CD14-positive monocyte (primary cell): ENCODE measurements at regions not wholly inside any gene's neighbourhood (a gene's known extent, or its start where the extent isn't known, plus 50 kb on each side); places are given as distances from the start of the nearest gene placed in this dataset.
A peak's percentile ranks its signal among the peaks of the same experiment; 100 is the strongest.

Source experiments
- DNase-seq, 3 donors: peaks; one replicate each; pipeline ENCODE4 v3.0.0-alpha.2; 2011 to 2022
- H2AFZ ChIP-seq: 2 replicates; pipeline ENCODE4 v1.6.0; 2012; ENCODE audit warnings: mild to moderate bottlenecking, low read depth, low read length, inconsistent platforms; ENCODE audit not compliant: insufficient read depth, poor library complexity, severe bottlenecking
- H3K27ac ChIP-seq, 2 donors: 1 replicate in 1 of 2; 2 replicates in 1 of 2; pipeline ENCODE4 v1.5.1; 2012 to 2013; ENCODE audit warnings: low read length in 2 of 2, control low read depth in 1 of 2, inconsistent platforms in 1 of 2, low read depth in 1 of 2, mild to moderate bottlenecking in 1 of 2
- H3K27me3 ChIP-seq, 2 donors: one replicate each; pipeline versions ENCODE4 v1.6.0 to v1.6.1; 2011 to 2013; ENCODE audit warnings: low read length in 2 of 2; ENCODE audit not compliant: control insufficient read depth in 2 of 2, insufficient read depth in 2 of 2
- H3K36me3 ChIP-seq, 2 donors: replicated peaks in 1 of 2; 1 replicate in 1 of 2; 2 replicates in 1 of 2; pipeline versions ENCODE4 v1.5.1 to v1.6.1; 2012 to 2013; ENCODE audit warnings: low read length in 2 of 2, control low read depth in 1 of 2, inconsistent platforms in 1 of 2, mild to moderate bottlenecking in 1 of 2; ENCODE audit not compliant: insufficient read depth in 2 of 2, control insufficient read depth in 1 of 2
- H3K4me1 ChIP-seq, 2 donors: 1 replicate in 1 of 2; 2 replicates in 1 of 2; pipeline versions ENCODE4 v1.5.1 to v1.6.1; 2012 to 2013; ENCODE audit warnings: low read length in 2 of 2, control low read depth in 1 of 2, inconsistent platforms in 1 of 2, mild to moderate bottlenecking in 1 of 2, moderate library complexity in 1 of 2; ENCODE audit not compliant: insufficient read depth in 2 of 2, control insufficient read depth in 1 of 2
- H3K4me2 ChIP-seq: replicated peaks from 2 replicates; pipeline ENCODE3; 2012; ENCODE audit warnings: low read length, moderate library complexity, mild to moderate bottlenecking; ENCODE audit not compliant: poor library complexity, severe bottlenecking; ENCODE audit errors: extremely low read depth
- H3K4me3 ChIP-seq, 3 experiments: fragments of 200-600 bp in 1 of 3; sonication (generic) in 1 of 3; replicated peaks in 1 of 3; 1 replicate in 2 of 3; 2 replicates in 1 of 3; pipeline ENCODE4 v1.5.1; 2011 to 2013; ENCODE audit warnings: low read length in 3 of 3, mild to moderate bottlenecking in 3 of 3, control low read depth in 2 of 3, low read depth in 2 of 3, inconsistent platforms in 1 of 3, moderate library complexity in 1 of 3
- H3K79me2 ChIP-seq: 2 replicates; pipeline ENCODE4 v1.6.0; 2012; ENCODE audit warnings: mild to moderate bottlenecking, control low read depth, inconsistent platforms, low read length, moderate library complexity; ENCODE audit not compliant: insufficient read depth
- H3K9ac ChIP-seq: 2 replicates; pipeline ENCODE4 v1.6.0; 2017; ENCODE audit warnings: low read length, mild to moderate bottlenecking; ENCODE audit not compliant: insufficient read depth, poor library complexity, severe bottlenecking
- H3K9me3 ChIP-seq, 2 donors: replicated peaks in 1 of 2; 1 replicate in 1 of 2; 2 replicates in 1 of 2; pipeline versions ENCODE4 v1.5.1 to v1.6.1; 2012 to 2013; ENCODE audit warnings: low read length in 2 of 2, control low read depth in 1 of 2; ENCODE audit not compliant: control insufficient read depth in 1 of 2, insufficient read depth in 1 of 2
- H4K20me1 ChIP-seq: 2 replicates; pipeline ENCODE4 v1.6.0; 2012; ENCODE audit warnings: mild to moderate bottlenecking, low read length, control low read depth, moderate library complexity; ENCODE audit not compliant: insufficient read depth
- H3K27ac Mint-ChIP-seq, 7 donors: one replicate each; pipeline ENCODE4 v1.8.0; 2020; ENCODE audit warnings: mild to moderate bottlenecking in 7 of 7, mixed read lengths in 7 of 7, moderate library complexity in 6 of 7, inconsistent platforms in 2 of 7
- H3K27me3 Mint-ChIP-seq, 3 donors: one replicate each; pipeline ENCODE4 v1.8.0; 2021 to 2022; ENCODE audit warnings: low read depth in 3 of 3, mild to moderate bottlenecking in 3 of 3, mixed read lengths in 3 of 3, moderate library complexity in 3 of 3, inconsistent platforms in 1 of 3
- H3K36me3 Mint-ChIP-seq, 2 donors: one replicate each; pipeline ENCODE4 v1.8.0; 2020; ENCODE audit warnings: mixed read lengths in 2 of 2, inconsistent platforms in 1 of 2, mild to moderate bottlenecking in 1 of 2
- H3K4me1 Mint-ChIP-seq: one replicate; pipeline ENCODE4 v1.8.0; 2020; ENCODE audit warnings: mild to moderate bottlenecking, mixed read lengths
- H3K4me3 Mint-ChIP-seq, 2 donors: one replicate each; pipeline ENCODE4 v1.8.0; 2020; ENCODE audit warnings: mild to moderate bottlenecking in 2 of 2, mixed read lengths in 2 of 2, moderate library complexity in 1 of 2
- H3K9me3 Mint-ChIP-seq, 7 donors: one replicate each; pipeline ENCODE4 v1.8.0; 2020 to 2022; ENCODE audit warnings: mixed read lengths in 7 of 7, mild to moderate bottlenecking in 6 of 7, moderate library complexity in 6 of 7, inconsistent platforms in 2 of 7
- CTCF ChIP-seq: fragments of 200-600 bp; IDR thresholded peaks from one replicate; pipeline ENCODE4 v1.8.0; 2022; ENCODE audit warnings: antibody characterized with exemption, mild to moderate bottlenecking
- WGBS: methylation state at CpG from one replicate; pipeline ENCODE4 v1.1.5; 2013; ENCODE audit warnings: missing lambda C conversion rate; ENCODE audit not compliant: insufficient coverage; 5-methylcytosine and 5-hydroxymethylcytosine counted together
- intact Hi-C, 2 donors: fragments of 100-400 bp; cut with micrococcal nuclease; formaldehyde crosslinking; loops; one replicate each; pipeline versions ENCODE4 v1.15.0 to v1.15.1; 2023

GRCh38 chr11:70886256-70886655, 366.1 kb downstream of the SHANK2 start:
- TF ChIP-seq CTCF = no peak
- WGBS = 82% methylated on average over 3 of the region's 4 CpGs
- H3K9me3 Mint-ChIP-seq = peaks cover 4 to 11% (median 8%) of the 10 kb centered on the region in 7 donors

GRCh38 chr11:70886676-70887541, 365.5 kb downstream of the SHANK2 start:
- Histone ChIP-seq H3K9ac (no peak overlapping the region), H3K9me3 (peaks cover 0 to 7% of the 10 kb centered on the region in 2 donors), H2AFZ (no peak overlapping the region), H3K79me2 (no peaks in the 10 kb centered on the region), H3K27ac (no peak overlapping the region), H4K20me1 (no peaks in the 10 kb centered on the region), H3K27me3 (no peaks in the 10 kb centered on the region), H3K4me2 (no peak overlapping the region), H3K36me3 (no peaks in the 10 kb centered on the region), H3K4me1 (no peaks in the 10 kb centered on the region), H3K4me3 (no peak overlapping the region)
- H3K4me1 Mint-ChIP-seq = no peaks in the 10 kb centered on the region
- WGBS = 78% methylated on average over 10 of the region's 21 CpGs
- peak overlapping the region in 1 of 7 donors; percentile 67 for H3K27ac Mint-ChIP-seq
- H3K9me3 Mint-ChIP-seq = peaks cover 4 to 11% (median 8%) of the 10 kb centered on the region in 7 donors
- no peak for DNase-seq
- intact Hi-C loops = no loop called here
- H3K4me3 Mint-ChIP-seq = no peak overlapping the region
- TF ChIP-seq CTCF = no peak
- H3K27me3 Mint-ChIP-seq = peaks cover 1 to 12% (median 7%) of the 10 kb centered on the region in 3 donors
- H3K36me3 Mint-ChIP-seq = no peaks in the 10 kb centered on the region

More at GRCh38 chr11:70886256-70886655, 366.1 kb downstream of the SHANK2 start:
- Histone ChIP-seq H3K4me2 (no peak overlapping the region), H3K27me3 (no peaks in the 10 kb centered on the region), H3K4me3 (no peak overlapping the region), H3K9ac (no peak overlapping the region), H3K79me2 (no peaks in the 10 kb centered on the region), H3K4me1 (no peaks in the 10 kb centered on the region), H2AFZ (no peak overlapping the region), H4K20me1 (no peaks in the 10 kb centered on the region), H3K27ac (no peak overlapping the region), H3K36me3 (no peaks in the 10 kb centered on the region), H3K9me3 (peaks cover 0 to 7% of the 10 kb centered on the region in 2 donors)
- intact Hi-C loops = no loop called here
- no peaks in the 10 kb centered on the region for H3K36me3 Mint-ChIP-seq
- H3K4me3 Mint-ChIP-seq = no peak overlapping the region
- no peak overlapping the region for H3K27ac Mint-ChIP-seq
- peaks cover 1 to 12% (median 7%) of the 10 kb centered on the region in 3 donors for H3K27me3 Mint-ChIP-seq
- H3K4me1 Mint-ChIP-seq = no peaks in the 10 kb centered on the region
- DNase-seq = no peak
